ENCODE measurements at regions not wholly inside any gene's neighbourhood (a gene's known extent, or its start where the extent isn't known, plus 50 kb on each side); places are given as distances from the start of the nearest gene placed in this dataset.
A peak's percentile ranks its signal among the peaks of the same experiment; 100 is the strongest.

- H3K27me3 ChIP-seq: no peaks in the 10 kb centered on the region
- intact Hi-C loops (cut with DNase I; ENCODE audit: low total_unique reads): no loop called here
- no peaks in the 10 kb centered on the region for H3K4me1 ChIP-seq
- no peaks in the 10 kb centered on the region for H3K9me3 ChIP-seq
- TF ChIP-seq, protein P1, sequence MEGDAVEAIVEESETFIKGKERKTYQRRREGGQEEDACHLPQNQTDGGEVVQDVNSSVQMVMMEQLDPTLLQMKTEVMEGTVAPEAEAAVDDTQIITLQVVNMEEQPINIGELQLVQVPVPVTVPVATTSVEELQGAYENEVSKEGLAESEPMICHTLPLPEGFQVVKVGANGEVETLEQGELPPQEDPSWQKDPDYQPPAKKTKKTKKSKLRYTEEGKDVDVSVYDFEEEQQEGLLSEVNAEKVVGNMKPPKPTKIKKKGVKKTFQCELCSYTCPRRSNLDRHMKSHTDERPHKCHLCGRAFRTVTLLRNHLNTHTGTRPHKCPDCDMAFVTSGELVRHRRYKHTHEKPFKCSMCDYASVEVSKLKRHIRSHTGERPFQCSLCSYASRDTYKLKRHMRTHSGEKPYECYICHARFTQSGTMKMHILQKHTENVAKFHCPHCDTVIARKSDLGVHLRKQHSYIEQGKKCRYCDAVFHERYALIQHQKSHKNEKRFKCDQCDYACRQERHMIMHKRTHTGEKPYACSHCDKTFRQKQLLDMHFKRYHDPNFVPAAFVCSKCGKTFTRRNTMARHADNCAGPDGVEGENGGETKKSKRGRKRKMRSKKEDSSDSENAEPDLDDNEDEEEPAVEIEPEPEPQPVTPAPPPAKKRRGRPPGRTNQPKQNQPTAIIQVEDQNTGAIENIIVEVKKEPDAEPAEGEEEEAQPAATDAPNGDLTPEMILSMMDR (IDR thresholded peaks at IDR 0.05): no peak
- no peak for TF ChIP-seq POLR2A (IDR thresholded peaks at IDR 0.05)
- H3K4me3 ChIP-seq: no peak overlapping the region
- no peak overlapping the region for H3K27ac ChIP-seq
- DNase-seq: no peak
- H3K36me3 ChIP-seq: no peaks in the 10 kb centered on the region
These were observed 164.8 kb upstream of the GRK3 start for GRCh38 chr22:25399649-25400151.

DNA sequence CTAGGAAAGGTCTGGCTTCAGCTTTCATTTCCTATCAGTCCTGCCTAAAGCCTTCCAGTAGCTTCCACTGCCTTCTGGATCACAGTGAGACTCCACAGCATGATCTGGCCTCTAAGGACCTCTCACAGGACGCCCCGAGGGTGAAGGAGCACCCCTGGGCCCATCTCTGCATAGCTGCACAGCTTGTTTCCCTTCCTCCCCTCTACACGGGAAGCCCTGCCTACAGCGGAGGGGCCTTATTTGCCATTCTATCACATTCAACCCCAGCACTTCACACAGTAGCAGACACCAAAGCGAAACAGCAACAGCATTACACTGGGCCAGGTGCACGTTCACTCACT, 162.3 kb upstream of the GRK3 start:
- no peak for DNase-seq
- Histone ChIP-seq H3K27me3 (no peaks in the 10 kb centered on the region), H3K36me3 (no peaks in the 10 kb centered on the region), H3K4me1 (no peaks in the 10 kb centered on the region), H3K27ac (no peak overlapping the region), H3K4me3 (no peak overlapping the region), H3K9me3 (no peaks in the 10 kb centered on the region)
- TF ChIP-seq POLR2A (IDR thresholded peaks at IDR 0.05): no peak
- TF ChIP-seq, protein P1 (IDR thresholded peaks at IDR 0.05): no peak
- intact Hi-C loops (cut with DNase I; ENCODE audit: low total_unique reads): no loop called here

DNA sequence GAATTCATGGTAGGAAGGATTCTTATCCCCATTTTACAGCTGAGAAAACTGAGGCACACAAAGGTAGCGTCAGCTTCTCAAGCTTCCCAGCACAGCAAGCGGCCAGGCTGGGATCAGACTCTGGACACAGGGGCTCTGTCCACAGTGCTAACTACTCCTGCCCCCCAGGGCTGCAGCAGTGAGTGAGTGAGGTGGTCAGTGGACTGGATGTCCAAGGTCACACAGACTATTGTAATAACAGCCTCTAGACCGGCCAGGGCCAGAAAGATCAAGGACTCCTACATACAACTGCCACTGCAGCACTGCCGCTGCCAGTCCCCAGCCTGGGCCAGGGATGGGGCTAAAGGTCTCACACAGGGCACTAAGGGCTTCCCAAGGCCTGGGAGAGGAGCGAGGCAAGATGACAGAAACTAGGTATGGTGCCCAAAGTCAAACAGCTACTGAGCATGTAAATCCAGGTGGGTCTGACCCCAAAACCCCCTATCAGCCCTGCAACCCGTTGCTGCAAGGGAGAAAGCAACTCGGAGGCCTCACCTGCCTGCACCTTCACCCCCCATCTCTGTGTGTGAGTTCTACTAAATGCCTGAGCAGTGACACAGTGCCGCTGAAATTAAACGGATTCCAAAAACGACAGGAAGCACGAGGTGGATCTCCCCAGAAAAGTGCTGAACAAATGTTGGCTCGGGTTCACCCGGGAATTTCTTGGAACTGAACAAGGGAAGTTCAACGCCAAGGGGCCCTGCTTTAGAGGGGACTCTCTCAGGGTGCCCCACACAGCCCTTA, 161.8 kb upstream of the GRK3 start:
- intact Hi-C loops (cut with DNase I; ENCODE audit: low total_unique reads): no loop called here
- peak overlapping the region; percentile 86 to 95 for H3K27ac ChIP-seq
- H3K4me3 ChIP-seq: no peak overlapping the region
- H3K36me3 ChIP-seq: no peaks in the 10 kb centered on the region
- no peaks in the 10 kb centered on the region for H3K27me3 ChIP-seq
- peak; percentile 32 to 44 for DNase-seq
- no peak for TF ChIP-seq POLR2A (IDR thresholded peaks at IDR 0.05)
- TF ChIP-seq, protein P1 (IDR thresholded peaks at IDR 0.05): no peak
- H3K4me1 ChIP-seq: no peaks in the 10 kb centered on the region
- no peaks in the 10 kb centered on the region for H3K9me3 ChIP-seq

GRCh38 chr22:25403284-25403810, 161.1 kb upstream of the GRK3 start:
- TF ChIP-seq POLR2A (IDR thresholded peaks at IDR 0.05): no peak
- TF ChIP-seq, protein P1 (IDR thresholded peaks at IDR 0.05): no peak
- Histone ChIP-seq H3K27me3 (no peaks in the 10 kb centered on the region), H3K4me1 (no peaks in the 10 kb centered on the region), H3K9me3 (no peaks in the 10 kb centered on the region), H3K4me3 (peak overlapping the region; percentile 23 to 91), H3K27ac (peak overlapping the region; percentile 86 to 95), H3K36me3 (no peaks in the 10 kb centered on the region)
- DNase-seq: no peak
- intact Hi-C loops (cut with DNase I; ENCODE audit: low total_unique reads): no loop called here

DNA sequence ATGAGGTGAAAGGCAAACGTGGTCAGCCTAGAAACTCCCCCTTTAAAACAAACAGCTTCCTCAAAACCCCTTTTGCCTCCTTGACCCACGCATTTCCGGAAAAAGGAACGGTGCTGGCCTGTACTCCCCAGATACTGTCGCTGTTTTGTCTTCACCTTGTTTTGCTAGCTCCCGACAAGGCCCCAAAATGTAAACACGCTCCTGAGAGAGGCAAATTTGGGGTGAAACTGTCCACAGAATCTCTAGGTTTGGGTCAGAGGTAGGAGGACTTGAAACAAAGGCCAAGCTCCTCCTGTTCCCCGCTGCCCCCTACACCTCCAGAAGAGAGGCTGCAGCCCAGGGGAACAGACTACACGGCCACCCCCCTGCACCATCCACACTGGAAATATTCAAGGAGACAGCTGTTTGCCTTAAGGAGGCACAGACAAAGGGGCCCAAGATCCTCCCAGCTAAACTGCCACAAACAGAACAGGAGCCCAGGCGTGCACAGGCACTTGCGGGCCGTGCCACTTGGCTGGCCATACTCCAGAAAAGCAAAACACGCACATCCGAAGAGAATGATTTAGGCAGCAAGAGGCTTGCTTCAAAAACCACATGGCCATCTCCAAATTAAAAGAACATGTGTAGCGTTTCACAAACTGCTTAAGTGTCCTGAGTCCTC, 160.5 kb upstream of the GRK3 start:
- TF ChIP-seq POLR2A (IDR thresholded peaks at IDR 0.05): no peak
- TF ChIP-seq, protein P1 (IDR thresholded peaks at IDR 0.05): no peak
- no peaks in the 10 kb centered on the region for H3K27me3 ChIP-seq
- no peaks in the 10 kb centered on the region for H3K4me1 ChIP-seq
- peak overlapping the region; percentile 86 to 95 for H3K27ac ChIP-seq
- H3K36me3 ChIP-seq: no peaks in the 10 kb centered on the region
- no peak for DNase-seq
- intact Hi-C loops (cut with DNase I; ENCODE audit: low total_unique reads): no loop called here
- peak overlapping the region; percentile 23 to 91 for H3K4me3 ChIP-seq
- no peaks in the 10 kb centered on the region for H3K9me3 ChIP-seq
